Prostate gland (tissue), 2 donors: ENCODE measurements at regions not wholly inside any gene's neighbourhood (a gene's known extent, or its start where the extent isn't known, plus 50 kb on each side); places are given as distances from the start of the nearest gene placed in this dataset.

Experiments used
- POLR2A ChIP-seq: fragments of 450-650 bp; IDR thresholded peaks from one replicate; pipeline ENCODE4 v1.6.1; 2016; ENCODE audit warnings: antibody characterized with exemption, mild to moderate bottlenecking
- POLR2AphosphoS5 ChIP-seq: sonication (generic); formaldehyde crosslinking; IDR thresholded peaks from one replicate; pipeline ENCODE4 v1.6.1; 2017; ENCODE audit warnings: antibody characterized with exemption
- TF ChIP-seq, protein P1 (sequence below), 4 experiments: fragments of 200-600 bp in 2 of 4; fragments of 450-650 bp in 2 of 4; sonication (generic) in 2 of 4; IDR thresholded peaks; 1 replicate in 3 of 4; 2 replicates in 1 of 4; pipeline ENCODE4 v1.5.1; 2016 to 2019; ENCODE audit warnings: antibody characterized with exemption in 4 of 4, mild to moderate bottlenecking in 2 of 4, moderate library complexity in 2 of 4

DNA sequence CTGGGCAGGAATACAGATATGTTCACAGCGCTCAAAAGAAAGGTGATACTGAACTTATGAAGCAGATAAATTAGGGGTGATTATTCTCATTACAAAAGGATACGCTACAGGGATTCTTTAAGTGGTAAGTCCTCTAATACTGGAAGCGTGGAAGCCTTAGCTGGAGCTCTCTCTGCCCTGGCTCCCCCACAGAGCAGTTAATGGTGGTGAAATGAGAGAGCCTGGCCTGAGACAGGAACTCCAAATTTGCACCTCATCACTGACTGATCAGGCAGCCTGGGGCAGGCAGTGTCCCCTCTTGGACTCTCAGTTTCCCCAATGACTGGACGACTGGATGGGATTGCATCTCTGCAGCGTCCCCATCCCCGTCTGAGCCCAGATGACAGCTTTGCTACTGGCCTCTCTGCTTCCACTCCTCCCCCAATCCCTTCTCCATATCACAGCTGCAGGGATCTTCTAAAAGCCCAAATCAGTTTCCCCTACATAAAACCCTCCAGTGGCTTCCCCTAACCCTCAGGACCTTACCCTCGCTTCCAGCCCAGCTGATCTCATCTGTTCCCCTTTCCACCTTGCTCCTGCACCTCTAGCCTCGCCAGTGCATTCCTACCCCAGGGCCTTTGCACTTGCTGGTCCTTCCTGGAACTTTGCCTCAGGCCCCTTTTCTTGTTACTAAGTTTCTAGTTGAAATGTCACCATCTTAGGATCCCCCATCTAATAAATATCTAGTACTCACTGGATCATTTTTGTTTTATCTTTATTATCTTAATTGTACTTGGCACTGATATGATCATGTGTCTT is 171.7 kb upstream of the LHX5 start:
- TF ChIP-seq, protein P1, sequence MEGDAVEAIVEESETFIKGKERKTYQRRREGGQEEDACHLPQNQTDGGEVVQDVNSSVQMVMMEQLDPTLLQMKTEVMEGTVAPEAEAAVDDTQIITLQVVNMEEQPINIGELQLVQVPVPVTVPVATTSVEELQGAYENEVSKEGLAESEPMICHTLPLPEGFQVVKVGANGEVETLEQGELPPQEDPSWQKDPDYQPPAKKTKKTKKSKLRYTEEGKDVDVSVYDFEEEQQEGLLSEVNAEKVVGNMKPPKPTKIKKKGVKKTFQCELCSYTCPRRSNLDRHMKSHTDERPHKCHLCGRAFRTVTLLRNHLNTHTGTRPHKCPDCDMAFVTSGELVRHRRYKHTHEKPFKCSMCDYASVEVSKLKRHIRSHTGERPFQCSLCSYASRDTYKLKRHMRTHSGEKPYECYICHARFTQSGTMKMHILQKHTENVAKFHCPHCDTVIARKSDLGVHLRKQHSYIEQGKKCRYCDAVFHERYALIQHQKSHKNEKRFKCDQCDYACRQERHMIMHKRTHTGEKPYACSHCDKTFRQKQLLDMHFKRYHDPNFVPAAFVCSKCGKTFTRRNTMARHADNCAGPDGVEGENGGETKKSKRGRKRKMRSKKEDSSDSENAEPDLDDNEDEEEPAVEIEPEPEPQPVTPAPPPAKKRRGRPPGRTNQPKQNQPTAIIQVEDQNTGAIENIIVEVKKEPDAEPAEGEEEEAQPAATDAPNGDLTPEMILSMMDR (IDR thresholded peaks at IDR 0.05) = no peak
- no peak for TF ChIP-seq POLR2AphosphoS5
- no peak for TF ChIP-seq POLR2A
